NCI-H460 (cell line): ENCODE measurements at regions not wholly inside any gene's neighbourhood (a gene's known extent, or its start where the extent isn't known, plus 50 kb on each side); places are given as distances from the start of the nearest gene placed in this dataset.

Experiments
- DNase-seq: peaks from one replicate; pipeline ENCODE4 v3.0.0-alpha.2; 2016; ENCODE audit warnings: low read depth; ENCODE audit errors: extremely low read depth

- no peak for DNase-seq
Measured at GRCh38 chr3:31438742-31439141, 94.0 kb upstream of the STT3B start.

DNA sequence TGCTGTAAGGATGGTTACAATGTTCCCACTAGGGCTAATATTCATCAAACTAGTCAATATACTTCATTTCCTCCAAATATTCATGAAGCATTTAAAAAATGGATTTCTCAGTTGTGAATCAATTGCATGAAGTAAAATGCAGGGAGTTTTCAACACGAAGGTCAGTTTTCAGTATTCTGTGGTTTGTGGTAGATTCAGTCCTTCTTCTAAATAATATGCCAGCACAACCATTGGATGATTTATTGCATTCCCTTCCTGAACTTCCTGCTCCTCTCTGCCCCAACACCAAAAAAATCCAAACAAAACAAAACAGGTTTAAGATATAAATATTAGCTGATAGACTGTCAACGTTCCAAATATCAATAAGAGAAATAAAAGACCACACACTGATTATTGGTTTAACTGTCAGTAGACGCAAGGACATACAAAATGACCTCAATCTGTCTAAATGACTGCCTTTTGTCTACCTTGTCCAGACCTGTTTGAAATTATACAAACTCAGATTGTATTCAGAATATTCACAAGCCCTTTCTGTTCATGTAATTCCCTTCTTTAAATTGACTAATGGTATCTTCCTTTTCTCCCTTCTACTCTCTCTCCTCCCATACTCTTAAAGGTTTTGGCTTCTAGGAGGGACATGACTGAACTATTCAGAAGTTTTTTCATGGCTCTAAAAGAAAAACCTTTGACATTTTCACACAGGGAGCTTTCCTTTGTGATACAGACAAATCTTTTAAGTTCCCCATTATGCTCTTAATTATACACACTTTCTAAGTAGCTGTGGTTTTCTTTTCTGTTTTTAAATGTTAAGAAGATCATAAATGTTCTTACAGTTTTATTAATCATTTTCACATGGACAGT lies 92.6 kb upstream of the STT3B start:
- no peak for DNase-seq

DNA sequence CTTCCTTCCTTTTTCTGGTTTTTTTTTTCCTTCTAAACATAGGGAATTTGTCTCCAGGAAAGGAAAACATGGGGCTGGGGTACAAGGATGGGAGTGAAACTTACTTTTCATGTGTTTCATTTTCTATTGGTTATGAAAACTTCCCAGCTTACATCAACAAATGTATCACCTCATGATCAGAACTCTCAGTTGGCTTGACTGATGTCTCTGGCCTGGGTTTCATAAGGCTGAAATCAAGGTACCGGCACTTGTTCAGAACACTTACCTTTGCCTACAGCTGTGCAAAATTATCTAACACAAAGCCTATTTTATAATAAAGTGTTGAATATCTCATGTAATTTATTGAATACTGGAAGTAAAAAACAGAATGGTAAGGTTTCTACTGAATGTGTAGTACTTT lies 91.8 kb upstream of the STT3B start:
- DNase-seq: no peak

DNA sequence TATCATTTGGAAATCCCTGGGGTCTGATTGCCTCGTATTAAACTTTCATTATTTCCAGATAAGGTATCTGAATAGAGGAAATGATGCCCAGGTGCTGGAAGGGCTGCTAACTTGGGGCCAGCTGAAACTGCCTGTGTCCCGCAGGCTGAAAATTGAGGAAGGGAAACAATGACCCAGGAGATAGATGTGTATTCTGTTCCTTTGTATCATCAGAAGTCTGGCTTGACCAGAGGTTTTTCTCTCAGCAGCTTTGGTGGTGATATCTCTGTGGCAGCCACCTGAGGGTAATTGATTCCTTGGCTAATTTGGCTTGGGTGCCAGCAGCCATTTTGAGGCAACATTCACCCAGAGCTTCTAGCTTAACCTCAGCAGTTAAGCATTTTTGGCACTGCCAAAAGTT lies 90.0 kb upstream of the STT3B start:
- DNase-seq: no peak

- no peak for DNase-seq
Measured at GRCh38 chr3:31444220-31445142, 88.2 kb upstream of the STT3B start.

- DNase-seq: no peak
Measured at GRCh38 chr3:31445701-31446100, 87.0 kb upstream of the STT3B start.

- DNase-seq: no peak
Measured at GRCh38 chr3:31448035-31448881, 84.5 kb upstream of the STT3B start.

GRCh38 chr3:31448882-31449243 lies 83.9 kb upstream of the STT3B start:
- no peak for DNase-seq

DNA sequence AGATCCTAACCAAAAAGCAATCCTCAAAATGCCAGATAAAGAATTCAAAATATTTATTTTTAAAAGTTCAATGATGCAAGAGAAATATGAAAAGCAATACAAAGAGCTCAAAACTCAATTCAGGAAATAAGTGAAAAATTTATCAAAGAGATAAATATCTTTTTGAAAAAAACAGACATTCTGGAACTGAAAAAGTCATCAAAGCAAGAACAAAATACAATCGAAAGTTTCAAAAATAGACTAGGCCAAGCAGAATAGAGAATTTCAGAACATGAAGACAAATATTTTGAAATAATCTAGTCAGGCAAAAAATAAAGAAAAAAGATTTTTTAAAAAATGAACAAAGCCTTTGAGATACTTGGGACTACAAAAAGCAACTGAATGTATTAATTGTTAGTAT lies 83.4 kb upstream of the STT3B start:
- DNase-seq: no peak

DNA sequence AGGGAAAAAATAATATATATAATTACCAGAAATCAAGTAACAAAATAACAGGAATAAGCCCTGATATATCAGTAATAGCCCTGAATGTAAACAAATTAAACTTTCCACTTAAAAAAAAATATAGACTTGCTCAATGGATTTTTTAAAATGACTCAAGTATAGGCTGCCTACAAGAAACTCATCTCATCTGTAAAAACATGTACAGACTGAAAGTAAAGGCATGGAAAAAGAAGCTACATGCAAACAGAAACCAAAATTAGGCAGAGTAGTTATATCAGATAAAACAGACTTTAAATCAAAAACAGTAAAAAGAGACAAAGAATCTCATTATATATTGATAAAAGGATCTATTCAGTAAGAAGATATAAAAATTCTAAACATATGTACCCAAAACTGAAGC lies 82.4 kb upstream of the STT3B start:
- no peak for DNase-seq

DNA sequence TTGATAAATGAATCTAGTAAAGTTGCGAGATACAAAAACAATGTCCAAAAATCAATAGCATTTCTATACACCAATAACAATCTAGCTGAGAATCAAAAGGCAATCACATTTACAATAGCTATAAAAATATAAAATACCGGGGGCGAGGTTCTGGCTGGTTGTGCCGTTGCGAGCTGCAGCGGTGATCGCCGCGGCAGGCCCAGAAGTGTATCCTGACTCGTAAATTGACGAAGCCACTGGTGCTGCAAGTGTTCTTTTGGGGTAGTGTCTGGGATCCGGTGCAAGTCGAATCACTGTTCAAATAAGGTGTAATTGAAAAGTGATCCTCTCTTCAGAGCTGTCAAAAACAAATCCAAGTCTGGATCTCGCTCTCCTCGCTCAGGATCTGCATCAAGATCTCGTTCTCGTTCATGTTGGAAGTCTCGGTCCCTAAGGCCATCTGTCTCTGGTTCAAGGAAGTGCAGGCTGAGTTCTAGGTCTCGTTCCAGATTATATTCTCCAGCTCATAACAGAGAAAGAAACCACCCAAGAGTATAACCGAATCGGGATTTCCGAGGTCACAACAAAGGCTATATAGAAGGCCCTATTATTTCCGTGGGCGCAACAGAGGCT lies 80.1 kb upstream of the STT3B start:
- no peak for DNase-seq

- DNase-seq: no peak
Measured at GRCh38 chr3:31453430-31453829, 79.3 kb upstream of the STT3B start.

- DNase-seq: no peak
Measured at GRCh38 chr3:31455524-31455923, 77.2 kb upstream of the STT3B start.

DNA sequence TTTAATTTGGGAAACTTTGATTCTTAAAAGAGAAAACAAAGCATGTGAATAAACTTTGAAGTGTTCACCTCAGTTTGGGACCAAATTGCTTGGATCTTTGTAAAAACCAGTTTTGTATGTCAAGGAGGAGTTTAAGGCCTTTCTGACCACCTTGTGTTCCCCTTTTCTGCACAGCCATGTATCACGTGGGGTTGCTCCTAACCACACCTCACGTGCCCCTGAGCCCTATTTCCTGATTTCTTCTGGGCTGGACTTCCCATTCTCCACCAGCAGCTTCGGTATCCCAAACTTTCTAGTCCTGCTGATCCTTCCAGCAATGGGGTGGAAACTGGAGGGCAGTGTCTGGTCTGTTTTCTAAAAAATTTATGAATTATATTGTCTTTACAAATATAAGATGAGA lies 76.4 kb upstream of the STT3B start:
- DNase-seq: no peak

GRCh38 chr3:31461426-31461825 lies 71.3 kb upstream of the STT3B start:
- DNase-seq: no peak

- no peak for DNase-seq
Measured at GRCh38 chr3:31462050-31462569, 70.6 kb upstream of the STT3B start.

DNA sequence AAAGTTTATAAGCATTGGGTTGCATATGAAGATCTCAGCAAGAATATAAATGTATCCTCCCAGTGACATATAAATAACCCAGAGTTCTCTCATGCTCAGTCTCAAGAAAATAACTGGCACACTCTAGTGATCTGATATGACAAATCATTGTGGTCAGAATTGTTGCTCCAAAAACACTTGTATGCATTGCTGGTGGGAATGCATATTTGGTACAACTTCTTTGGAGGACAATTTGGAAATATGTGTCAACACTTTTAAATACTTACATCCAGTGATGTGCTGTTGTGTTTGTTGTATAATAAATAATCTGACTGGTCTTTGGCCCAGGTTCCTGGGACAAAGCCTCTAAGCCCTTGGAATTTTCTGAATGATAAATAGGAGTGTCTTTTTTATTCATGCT lies 66.7 kb upstream of the STT3B start:
- no peak for DNase-seq

DNA sequence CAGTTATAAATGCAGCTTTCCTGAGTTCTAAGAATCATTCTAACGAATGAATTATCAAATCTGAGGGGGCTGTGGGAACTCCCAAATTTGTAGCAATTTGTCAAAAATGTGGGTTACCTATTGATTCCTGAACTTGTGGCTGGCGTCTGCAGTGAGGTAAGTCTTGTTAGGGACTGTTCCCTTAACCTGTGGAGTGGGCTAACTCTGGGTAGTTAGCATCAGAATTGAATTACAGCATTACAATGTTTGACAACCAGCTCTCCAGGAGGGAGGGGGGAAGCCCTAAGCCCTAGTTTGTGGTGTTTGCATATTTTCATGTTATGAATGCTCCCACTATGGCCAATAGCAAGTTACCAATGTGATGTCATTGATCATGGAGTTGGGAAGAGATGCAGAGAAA lies 65.9 kb upstream of the STT3B start:
- DNase-seq: no peak

GRCh38 chr3:31468433-31468832 lies 64.3 kb upstream of the STT3B start:
- DNase-seq: no peak

DNA sequence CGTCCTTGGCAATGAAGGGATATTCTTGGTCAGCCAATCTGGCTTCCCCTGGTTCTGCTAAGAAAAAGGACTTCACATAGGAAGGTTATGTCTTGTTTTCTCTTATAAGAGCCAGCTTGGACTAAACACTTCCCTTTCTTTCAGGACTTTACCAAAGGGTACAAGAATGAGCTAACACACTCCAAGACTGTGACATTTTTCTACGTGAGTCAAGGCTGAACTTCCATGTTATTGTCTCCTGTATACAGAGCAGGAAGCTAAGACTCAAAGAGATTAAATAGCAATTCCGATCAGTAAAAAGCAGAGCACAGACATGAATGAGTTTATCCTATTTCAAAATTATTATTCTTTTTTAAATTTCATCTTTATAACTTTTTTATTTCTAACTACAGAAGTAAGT lies 63.3 kb upstream of the STT3B start:
- DNase-seq: no peak
